ENCODE measurements at regions not wholly inside any gene's neighbourhood (a gene's known extent, or its start where the extent isn't known, plus 50 kb on each side); places are given as distances from the start of the nearest gene placed in this dataset.
A peak's percentile ranks its signal among the peaks of the same experiment; 100 is the strongest.
"Not testable (repeated sequence)": the region's sequence is repeated elsewhere in the genome, so short reads cannot be mapped to it uniquely, and the experiment has no call there.

- no peak for DNase-seq
Observed at GRCh38 chr3:198096015-198096414, 136.0 kb downstream of the LMLN start.

GRCh38 chr3:198097048-198097447 lies 137.0 kb downstream of the LMLN start:
- no peak for DNase-seq

- DNase-seq: not testable (repeated sequence)
Observed at GRCh38 chr3:198098661-198099081, 138.7 kb downstream of the LMLN start.

- DNase-seq: not testable (repeated sequence)
Observed at GRCh38 chr3:198103070-198103469, 143.1 kb downstream of the LMLN start.

- no peak for DNase-seq
Observed at GRCh38 chr3:198106265-198106664, 146.2 kb downstream of the LMLN start.

GRCh38 chr3:198107840-198108734 lies 148.1 kb downstream of the LMLN start:
- DNase-seq: no peak

GRCh38 chr3:198109883-198110282 lies 149.9 kb downstream of the LMLN start:
- DNase-seq: no peak

- DNase-seq: no peak
Observed at GRCh38 chr3:198112031-198112430, 152.0 kb downstream of the LMLN start.

GRCh38 chr3:198113206-198114053 lies 153.4 kb downstream of the LMLN start:
- peak; percentile 40 for DNase-seq

GRCh38 chr3:198114516-198114915 lies 154.5 kb downstream of the LMLN start:
- not testable (repeated sequence) for DNase-seq

- not testable (repeated sequence) for DNase-seq
Observed at GRCh38 chr3:198122184-198122583, 162.2 kb downstream of the LMLN start.

- not testable (repeated sequence) for DNase-seq
Observed at GRCh38 chr3:198137038-198137835, 177.2 kb downstream of the LMLN start.

GRCh38 chr3:198138205-198138604 lies 178.2 kb downstream of the LMLN start:
- DNase-seq: not testable (repeated sequence)

- DNase-seq: not testable (repeated sequence)
Observed at GRCh38 chr3:198139037-198139436, 179.0 kb downstream of the LMLN start.

GRCh38 chr3:198139513-198140167 lies 179.6 kb downstream of the LMLN start:
- DNase-seq: not testable (repeated sequence)

- DNase-seq: not testable (repeated sequence)
Observed at GRCh38 chr3:198143300-198144137, 183.5 kb downstream of the LMLN start.

GRCh38 chr3:198145231-198145784 lies 185.3 kb downstream of the LMLN start:
- DNase-seq: peak; percentile 65

GRCh38 chr3:198146070-198146469 lies 186.1 kb downstream of the LMLN start:
- not testable (repeated sequence) for DNase-seq

- DNase-seq: not testable (repeated sequence)
Observed at GRCh38 chr3:198146559-198147164, 186.6 kb downstream of the LMLN start.

GRCh38 chr3:198147213-198147612 lies 187.2 kb downstream of the LMLN start:
- DNase-seq: not testable (repeated sequence)
